Esophagus muscularis mucosa (tissue), 4 donors: ENCODE measurements at regions not wholly inside any gene's neighbourhood (a gene's known extent, or its start where the extent isn't known, plus 50 kb on each side); places are given as distances from the start of the nearest gene placed in this dataset.

Experiments
- DNase-seq: peaks from one replicate; pipeline ENCODE4 v3.0.0-alpha.2; 2017; ENCODE audit errors: extremely low spot score
- H3K27ac ChIP-seq, 4 donors: fragments of 200-600 bp; sonication (generic); replicated peaks in 1 of 4; 1 replicate in 3 of 4; 2 replicates in 1 of 4; pipeline ENCODE4 v1.5.1; 2016 to 2019; ENCODE audit warnings: mild to moderate bottlenecking in 1 of 4
- H3K27me3 ChIP-seq, 4 donors: fragments of 200-600 bp; sonication (generic); one replicate each; pipeline versions ENCODE4 v1.5.1 to v1.6.0; 2016 to 2019
- H3K36me3 ChIP-seq, 4 donors: fragments of 200-600 bp; sonication (generic); one replicate each; pipeline ENCODE4 v1.5.1; 2016 to 2019
- H3K4me1 ChIP-seq, 4 donors: fragments of 200-600 bp; sonication (generic); one replicate each; pipeline ENCODE4 v1.5.1; 2016 to 2019
- H3K4me3 ChIP-seq, 4 donors: fragments of 200-600 bp; sonication (generic); 1 replicate in 2 of 4; 2 replicates in 2 of 4; pipeline ENCODE4 v1.5.1; 2016 to 2019; ENCODE audit warnings: mild to moderate bottlenecking in 4 of 4, moderate library complexity in 1 of 4
- H3K9me3 ChIP-seq, 4 donors: fragments of 200-600 bp; sonication (generic); 1 replicate in 3 of 4; 2 replicates in 1 of 4; pipeline ENCODE4 v1.5.1; 2016 to 2019
- EP300 ChIP-seq: sonication (generic); formaldehyde crosslinking; IDR thresholded peaks from one replicate; pipeline ENCODE4 v1.6.1; 2017; ENCODE audit warnings: antibody characterized with exemption
- POLR2A ChIP-seq: fragments of 450-650 bp; IDR thresholded peaks from one replicate; pipeline ENCODE4 v1.6.1; 2017; ENCODE audit warnings: antibody characterized with exemption, moderate library complexity, mild to moderate bottlenecking, low read depth
- POLR2AphosphoS5 ChIP-seq, 2 donors: sonication (generic); formaldehyde crosslinking; IDR thresholded peaks; one replicate each; pipeline ENCODE4 v1.6.1; 2017; ENCODE audit warnings: antibody characterized with exemption in 2 of 2
- WGBS: methylation state at CpG from one replicate; pipeline ENCODE4 v1.1.5; 2018; 5-methylcytosine and 5-hydroxymethylcytosine counted together
- intact Hi-C: fragments of 100-400 bp; cut with DNase I; formaldehyde crosslinking; loops from one replicate; pipeline ENCODE4 v1.15.1; 2023
- TF ChIP-seq, protein P1 (sequence below), 3 experiments: fragments of 200-600 bp in 2 of 3; fragments of 450-650 bp in 1 of 3; sonication (generic) in 2 of 3; IDR thresholded peaks; one replicate each; pipeline ENCODE4 v1.5.1; 2017 to 2019; ENCODE audit warnings: antibody characterized with exemption in 3 of 3, mild to moderate bottlenecking in 2 of 3, moderate library complexity in 1 of 3

DNA sequence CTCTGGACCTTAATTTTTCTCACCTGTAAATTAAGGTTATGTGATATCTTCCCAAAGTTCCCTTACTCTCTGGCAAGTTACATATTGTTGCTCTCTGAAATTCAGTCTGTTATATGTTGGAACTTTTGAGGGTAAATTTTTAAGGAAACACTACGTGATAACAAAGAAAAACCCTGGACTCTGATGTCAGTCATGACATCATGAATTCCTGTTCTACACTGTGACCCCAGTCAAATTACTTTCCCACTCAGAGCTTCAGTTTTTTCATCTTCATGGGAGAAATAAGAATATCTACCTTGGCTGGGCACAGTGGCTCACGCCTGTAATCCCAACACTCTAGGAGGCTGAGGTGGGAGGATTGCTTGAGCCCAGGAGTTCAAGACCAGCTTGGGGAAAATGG is 164.6 kb upstream of the RALGAPA2 start:
- no peaks in the 10 kb centered on the region for H3K9me3 ChIP-seq
- WGBS: 79% methylated on average over 2 of the region's 2 CpGs
- no peaks in the 10 kb centered on the region for H3K4me1 ChIP-seq
- no peak for DNase-seq
- H3K27me3 ChIP-seq: peaks cover 0 to 33% (median 0%) of the 10 kb centered on the region in 4 donors
- H3K27ac ChIP-seq: no peak overlapping the region
- H3K36me3 ChIP-seq: no peaks in the 10 kb centered on the region
- no peak for TF ChIP-seq POLR2AphosphoS5 (IDR thresholded peaks at IDR 0.05)
- no peak for TF ChIP-seq EP300
- TF ChIP-seq, protein P1, sequence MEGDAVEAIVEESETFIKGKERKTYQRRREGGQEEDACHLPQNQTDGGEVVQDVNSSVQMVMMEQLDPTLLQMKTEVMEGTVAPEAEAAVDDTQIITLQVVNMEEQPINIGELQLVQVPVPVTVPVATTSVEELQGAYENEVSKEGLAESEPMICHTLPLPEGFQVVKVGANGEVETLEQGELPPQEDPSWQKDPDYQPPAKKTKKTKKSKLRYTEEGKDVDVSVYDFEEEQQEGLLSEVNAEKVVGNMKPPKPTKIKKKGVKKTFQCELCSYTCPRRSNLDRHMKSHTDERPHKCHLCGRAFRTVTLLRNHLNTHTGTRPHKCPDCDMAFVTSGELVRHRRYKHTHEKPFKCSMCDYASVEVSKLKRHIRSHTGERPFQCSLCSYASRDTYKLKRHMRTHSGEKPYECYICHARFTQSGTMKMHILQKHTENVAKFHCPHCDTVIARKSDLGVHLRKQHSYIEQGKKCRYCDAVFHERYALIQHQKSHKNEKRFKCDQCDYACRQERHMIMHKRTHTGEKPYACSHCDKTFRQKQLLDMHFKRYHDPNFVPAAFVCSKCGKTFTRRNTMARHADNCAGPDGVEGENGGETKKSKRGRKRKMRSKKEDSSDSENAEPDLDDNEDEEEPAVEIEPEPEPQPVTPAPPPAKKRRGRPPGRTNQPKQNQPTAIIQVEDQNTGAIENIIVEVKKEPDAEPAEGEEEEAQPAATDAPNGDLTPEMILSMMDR (IDR thresholded peaks at IDR 0.05): no peak
- TF ChIP-seq POLR2A: no peak
- H3K4me3 ChIP-seq: no peak overlapping the region
- intact Hi-C loops: no loop called here

GRCh38 chr20:20875716-20876115 is 163.3 kb upstream of the RALGAPA2 start:
- Histone ChIP-seq H3K9me3 (no peaks in the 10 kb centered on the region), H3K4me3 (no peak overlapping the region), H3K4me1 (no peaks in the 10 kb centered on the region), H3K27ac (no peak overlapping the region), H3K27me3 (peaks cover 0 to 45% (median 0%) of the 10 kb centered on the region in 4 donors), H3K36me3 (no peaks in the 10 kb centered on the region)
- intact Hi-C loops: no loop called here
- TF ChIP-seq EP300 (no peak), POLR2AphosphoS5 (IDR thresholded peaks at IDR 0.05) (no peak), POLR2A (no peak)
- TF ChIP-seq, protein P1 (IDR thresholded peaks at IDR 0.05): no peak
- WGBS: 84% methylated on average over 7 of the region's 7 CpGs
- DNase-seq: no peak

DNA sequence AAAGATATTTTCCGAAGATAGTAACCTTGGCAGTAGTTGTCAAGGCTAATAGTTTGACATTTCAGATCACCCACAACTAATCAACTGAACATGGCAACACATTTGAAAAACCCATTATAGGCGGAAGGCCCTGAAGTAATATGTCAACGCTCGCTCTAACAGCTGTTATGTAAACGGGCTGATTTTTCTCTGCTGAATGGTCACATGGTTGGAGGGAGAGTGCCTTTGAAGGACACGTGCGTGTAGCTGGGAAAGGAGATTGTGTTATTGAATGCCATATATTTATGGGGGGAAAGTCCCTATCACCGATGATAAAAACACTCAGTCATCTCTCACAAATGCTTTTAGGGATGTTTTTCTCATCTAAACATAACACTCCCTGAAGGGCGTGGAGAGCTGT is 160.0 kb upstream of the RALGAPA2 start:
- Histone ChIP-seq H3K27ac (no peak overlapping the region), H3K9me3 (no peaks in the 10 kb centered on the region), H3K36me3 (no peaks in the 10 kb centered on the region), H3K4me1 (no peaks in the 10 kb centered on the region), H3K4me3 (no peak overlapping the region), H3K27me3 (peaks cover 0 to 34% (median 0%) of the 10 kb centered on the region in 4 donors)
- no peak for DNase-seq
- TF ChIP-seq POLR2A: no peak
- no peak for TF ChIP-seq EP300
- TF ChIP-seq, protein P1 (IDR thresholded peaks at IDR 0.05): no peak
- TF ChIP-seq POLR2AphosphoS5 (IDR thresholded peaks at IDR 0.05): no peak
- intact Hi-C loops: no loop called here
- 39% methylated on average over 9 of the region's 9 CpGs for WGBS

DNA sequence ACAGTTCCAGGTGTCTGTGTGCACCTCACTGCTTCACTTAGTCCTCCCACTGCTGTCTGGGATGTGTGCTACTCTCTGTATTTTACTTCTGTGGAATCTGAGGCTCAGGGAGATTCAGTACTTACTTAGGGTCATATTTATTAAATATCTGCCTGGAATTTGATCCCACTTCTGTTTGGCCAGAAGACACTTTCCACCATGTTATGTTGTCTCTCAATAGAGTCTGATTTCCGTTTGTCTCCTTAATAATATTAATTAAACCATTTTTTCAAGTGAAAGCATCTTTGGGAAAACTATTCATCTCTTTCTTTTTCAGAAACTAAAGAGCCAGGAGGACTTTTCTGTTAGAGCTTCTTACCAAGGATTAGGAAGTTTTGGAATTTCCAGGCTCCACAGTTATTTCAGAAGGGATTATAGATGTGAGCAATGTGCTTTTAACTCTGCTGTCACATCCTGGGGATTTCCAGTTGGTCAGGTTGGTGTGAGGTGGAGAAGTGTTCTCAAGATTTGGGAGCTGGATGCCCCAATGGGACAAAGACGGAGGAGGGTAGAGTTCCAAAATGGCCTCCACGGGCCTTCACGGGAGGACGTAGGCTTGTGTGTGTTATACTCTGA is 156.8 kb upstream of the RALGAPA2 start:
- 88% methylated on average over 5 of the region's 5 CpGs for WGBS
- Histone ChIP-seq H3K4me1 (no peaks in the 10 kb centered on the region), H3K36me3 (no peaks in the 10 kb centered on the region), H3K27ac (no peak overlapping the region), H3K27me3 (peaks cover 0 to 29% (median 0%) of the 10 kb centered on the region in 4 donors), H3K9me3 (no peaks in the 10 kb centered on the region), H3K4me3 (no peak overlapping the region)
- TF ChIP-seq POLR2AphosphoS5 (IDR thresholded peaks at IDR 0.05): no peak
- TF ChIP-seq POLR2A: no peak
- TF ChIP-seq, protein P1 (IDR thresholded peaks at IDR 0.05): no peak
- intact Hi-C loops: no loop called here
- DNase-seq: no peak
